ENCODE measurements at regions not wholly inside any gene's neighbourhood (a gene's known extent, or its start where the extent isn't known, plus 50 kb on each side); places are given as distances from the start of the nearest gene placed in this dataset.

DNA sequence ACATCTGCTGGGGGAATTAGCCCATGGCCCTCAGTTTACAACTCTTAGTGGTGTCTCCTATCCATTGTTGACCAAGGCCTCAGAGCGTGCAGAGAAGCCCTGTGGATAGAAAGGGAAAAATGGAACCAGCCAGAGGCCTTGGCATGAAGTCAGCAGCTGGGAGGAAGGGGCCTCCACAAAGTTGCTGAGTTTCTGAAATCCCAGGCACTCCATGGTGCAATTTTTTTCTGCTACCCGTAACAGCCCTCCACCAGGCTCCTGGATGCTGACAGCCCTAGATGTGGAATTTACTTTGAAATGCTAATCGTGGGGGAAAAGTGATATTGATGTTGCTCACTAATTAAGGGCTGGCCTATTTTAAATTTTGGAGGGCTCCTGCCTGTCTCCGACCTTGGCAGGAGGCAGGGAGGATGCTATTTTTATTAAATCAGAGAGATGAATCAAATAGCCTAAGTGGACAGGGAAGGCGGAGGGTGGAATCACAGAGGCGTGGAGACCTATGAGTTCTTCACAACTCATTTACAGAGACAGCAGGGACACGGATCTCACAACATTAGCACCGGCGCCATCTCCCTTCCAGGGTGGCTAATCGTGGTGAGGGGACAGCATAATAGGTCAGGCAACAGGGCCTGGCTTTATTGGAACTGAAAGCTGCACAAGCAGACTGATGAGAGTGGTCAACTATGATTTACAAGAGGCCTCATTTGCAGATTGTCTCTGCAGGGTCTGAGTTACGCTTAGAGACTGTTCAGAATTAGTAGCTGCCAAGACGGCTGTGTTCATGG is 99.8 kb upstream of the WSCD2 start:
- DNase-seq (ENCODE audit: low read depth in 1 of 2, low spot score in 1 of 2) = no peak

DNA sequence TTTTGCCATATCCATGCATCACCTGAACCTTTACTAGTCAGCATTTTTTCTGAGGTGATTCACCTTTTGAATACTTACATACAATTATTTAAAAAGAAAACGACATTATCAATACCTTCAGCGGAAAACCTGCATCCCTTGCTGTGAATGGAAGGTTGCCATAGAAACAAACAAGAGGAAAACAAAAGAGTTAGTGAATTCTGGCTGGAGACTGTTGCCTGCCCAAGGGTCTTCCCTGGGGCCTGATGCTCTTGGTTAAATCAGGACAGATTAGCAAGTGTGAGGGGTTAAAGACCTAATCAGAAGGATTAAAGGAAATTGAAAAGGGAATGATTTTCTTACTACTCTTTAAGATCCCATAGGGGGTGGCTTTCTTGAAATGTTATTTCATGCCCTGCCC is 96.0 kb upstream of the WSCD2 start:
- DNase-seq (ENCODE audit: low read depth in 1 of 2, low spot score in 1 of 2) = no peak

- no peak for DNase-seq (ENCODE audit: low read depth in 1 of 2, low spot score in 1 of 2)
Measured at GRCh38 chr12:108035372-108035771, 93.7 kb upstream of the WSCD2 start.

DNA sequence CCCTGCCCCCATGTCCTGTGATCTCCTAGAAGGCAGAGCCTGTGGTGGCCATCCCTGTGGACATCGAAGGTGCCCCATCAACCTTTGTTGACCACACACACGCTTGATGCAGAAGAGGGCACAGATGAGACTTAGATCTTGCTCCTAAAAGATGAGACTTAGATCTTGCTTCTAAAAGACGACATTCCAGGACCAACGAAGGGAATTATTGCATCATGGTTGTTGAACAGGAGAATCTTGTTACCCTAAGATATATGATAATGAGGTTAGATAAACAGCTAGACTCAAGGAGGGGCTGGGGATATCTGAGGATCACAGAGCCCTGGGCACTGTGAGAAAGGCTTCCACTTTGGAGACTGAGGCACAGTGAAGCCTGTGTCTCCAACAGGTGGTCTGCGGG is 91.1 kb upstream of the WSCD2 start:
- no peak for DNase-seq (ENCODE audit: low read depth in 1 of 2, low spot score in 1 of 2)

GRCh38 chr12:108039794-108040193 is 89.3 kb upstream of the WSCD2 start:
- no peak for DNase-seq (ENCODE audit: low read depth in 1 of 2, low spot score in 1 of 2)

DNA sequence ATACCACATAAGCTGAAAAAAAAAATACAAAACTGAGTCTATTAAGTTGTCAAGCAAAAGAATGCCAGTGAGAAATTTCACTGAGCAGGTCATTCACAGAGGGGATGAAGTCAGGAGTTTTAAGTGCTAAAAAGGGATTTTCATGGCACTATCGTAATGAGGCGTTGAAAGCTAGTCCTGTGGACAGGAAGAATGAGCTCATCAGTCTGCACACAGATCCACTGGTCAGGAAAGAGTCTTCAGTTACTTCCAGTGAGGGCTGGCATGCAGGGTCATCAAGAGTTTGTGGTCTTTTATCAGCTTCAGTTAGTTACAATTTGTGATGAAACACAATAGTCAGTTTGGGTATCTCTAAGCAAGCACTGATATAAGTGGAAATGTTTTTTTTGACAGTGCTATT is 88.1 kb upstream of the WSCD2 start:
- no peak for DNase-seq (ENCODE audit: low read depth in 1 of 2, low spot score in 1 of 2)

DNA sequence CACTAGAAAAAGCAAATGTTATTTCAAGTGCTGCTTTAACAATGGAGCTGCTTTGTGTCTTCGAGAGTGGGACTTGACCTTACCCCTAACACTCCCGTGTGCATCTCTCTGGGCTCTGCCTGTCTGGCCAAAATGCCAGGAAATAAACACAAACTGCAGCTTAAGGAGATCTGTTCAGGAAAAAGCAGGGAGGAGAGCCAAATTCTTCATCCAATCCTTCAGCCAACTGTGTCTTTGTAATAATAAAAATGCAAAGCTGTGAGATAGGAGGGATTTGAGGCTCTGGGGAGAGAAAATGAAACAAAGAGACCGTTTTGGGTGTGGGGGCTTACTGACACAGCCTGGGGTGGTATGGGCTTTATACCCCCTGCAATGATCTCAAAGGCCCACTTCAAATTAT is 85.8 kb upstream of the WSCD2 start:
- DNase-seq (ENCODE audit: low read depth in 1 of 2, low spot score in 1 of 2) = no peak

DNA sequence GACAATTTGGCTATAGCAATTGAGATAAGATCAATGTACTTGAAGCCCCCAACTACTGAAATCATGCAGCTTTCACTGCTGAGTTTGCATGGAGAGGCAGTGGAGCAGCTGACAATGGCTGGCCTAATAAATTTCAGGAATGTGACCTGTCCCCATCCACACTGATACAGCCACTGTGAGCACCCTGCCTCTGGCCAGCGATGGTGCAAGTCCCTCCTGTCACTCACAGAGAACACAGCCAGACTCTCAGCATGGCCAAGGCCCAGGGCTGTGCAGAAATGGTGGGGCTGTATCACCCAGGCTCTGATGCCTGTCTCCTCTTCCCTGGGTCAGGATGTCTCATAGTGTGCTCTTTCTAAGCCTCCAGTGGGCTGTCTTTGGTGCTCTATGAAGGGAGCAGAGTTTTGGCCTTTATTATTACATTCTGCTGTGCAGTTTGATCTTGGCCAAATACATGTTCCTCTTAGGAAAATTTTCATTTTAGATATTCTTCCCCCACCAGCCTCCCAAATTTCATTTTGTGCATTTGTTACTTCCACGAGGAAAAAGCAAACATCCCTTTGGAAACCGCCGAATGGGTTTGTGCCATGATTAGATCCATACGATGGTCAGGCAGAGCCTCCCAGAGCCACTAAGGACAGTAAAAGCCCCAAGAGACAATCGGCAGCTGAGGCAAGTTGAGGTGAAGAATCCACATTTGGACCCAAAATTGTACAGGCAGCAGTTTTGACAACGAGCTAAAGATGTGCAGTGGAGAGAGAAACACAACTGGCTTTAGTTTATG is 85.1 kb upstream of the WSCD2 start:
- no peak for DNase-seq (ENCODE audit: low read depth in 1 of 2, low spot score in 1 of 2)

- no peak for DNase-seq (ENCODE audit: low read depth in 1 of 2, low spot score in 1 of 2)
Measured at GRCh38 chr12:108046135-108046534, 83.0 kb upstream of the WSCD2 start.

GRCh38 chr12:108046650-108047049 is 82.4 kb upstream of the WSCD2 start:
- DNase-seq (ENCODE audit: low read depth in 1 of 2, low spot score in 1 of 2) = no peak

- no peak for DNase-seq (ENCODE audit: low read depth in 1 of 2, low spot score in 1 of 2)
Measured at GRCh38 chr12:108047071-108047550, 82.0 kb upstream of the WSCD2 start.

- DNase-seq (ENCODE audit: low read depth in 1 of 2, low spot score in 1 of 2) = no peak
Measured at GRCh38 chr12:108048686-108049085, 80.4 kb upstream of the WSCD2 start.

GRCh38 chr12:108050696-108051095 is 78.4 kb upstream of the WSCD2 start:
- no peak for DNase-seq (ENCODE audit: low read depth in 1 of 2, low spot score in 1 of 2)

DNA sequence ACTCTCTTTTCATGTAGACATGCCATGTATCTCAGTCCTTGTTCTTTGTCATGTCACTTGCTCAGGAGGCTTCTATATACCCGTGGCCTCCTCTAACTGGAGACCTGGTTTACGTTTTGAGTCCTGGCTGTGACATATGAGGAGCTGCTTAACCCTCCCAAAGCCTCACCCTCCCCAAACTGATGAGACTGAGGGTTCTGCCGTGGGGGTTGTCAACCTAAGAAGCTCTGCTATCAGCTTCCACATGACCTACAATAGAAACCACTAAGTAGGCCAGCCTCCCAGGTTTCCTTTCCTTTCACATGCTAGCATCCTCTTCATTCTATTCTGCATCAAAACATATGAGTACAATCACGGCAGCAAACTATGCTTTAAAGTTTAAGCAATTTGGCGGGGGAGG is 76.8 kb upstream of the WSCD2 start:
- no peak for DNase-seq (ENCODE audit: low read depth in 1 of 2, low spot score in 1 of 2)

GRCh38 chr12:108053512-108053911 is 75.6 kb upstream of the WSCD2 start:
- no peak for DNase-seq (ENCODE audit: low read depth in 1 of 2, low spot score in 1 of 2)

- no peak for DNase-seq (ENCODE audit: low read depth in 1 of 2, low spot score in 1 of 2)
Measured at GRCh38 chr12:108054496-108054895, 74.6 kb upstream of the WSCD2 start.

- DNase-seq (ENCODE audit: low read depth in 1 of 2, low spot score in 1 of 2) = no peak
Measured at GRCh38 chr12:108055141-108055540, 73.9 kb upstream of the WSCD2 start.

DNA sequence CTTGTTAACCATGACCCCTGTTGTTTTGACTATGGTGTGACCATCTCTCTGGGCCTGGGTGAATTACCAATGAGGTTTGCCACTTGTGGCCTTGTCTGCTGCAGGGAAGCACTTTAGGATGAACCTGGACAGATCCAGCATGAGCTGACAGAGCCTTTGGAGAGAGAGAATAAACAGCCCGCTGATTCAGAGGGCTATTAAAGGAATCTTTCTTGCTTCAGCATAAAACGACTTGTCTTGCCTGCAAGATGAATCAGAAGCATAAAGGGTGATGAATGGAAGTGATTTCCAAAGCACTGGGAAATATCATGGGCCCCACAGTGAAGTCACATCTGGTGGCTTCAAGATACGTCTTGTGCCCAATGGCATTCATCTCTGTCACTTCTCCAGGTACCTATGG is 69.0 kb upstream of the WSCD2 start:
- DNase-seq (ENCODE audit: low read depth in 1 of 2, low spot score in 1 of 2) = no peak

GRCh38 chr12:108060903-108061302 is 68.2 kb upstream of the WSCD2 start:
- DNase-seq (ENCODE audit: low read depth in 1 of 2, low spot score in 1 of 2) = no peak

GRCh38 chr12:108063192-108063591 is 65.9 kb upstream of the WSCD2 start:
- no peak for DNase-seq (ENCODE audit: low read depth in 1 of 2, low spot score in 1 of 2)

- no peak for DNase-seq (ENCODE audit: low read depth in 1 of 2, low spot score in 1 of 2)
Measured at GRCh38 chr12:108065069-108065468, 64.0 kb upstream of the WSCD2 start.

Measured in activated CD4-positive, alpha-beta T cell treated with anti-CD3 and anti-CD28 coated beads, Interleukin-2, amount 50 U/mL, for 24 hours (primary cell).